HCT116 (cell line): ENCODE measurements at regions not wholly inside any gene's neighbourhood (a gene's known extent, or its start where the extent isn't known, plus 50 kb on each side); places are given as distances from the start of the nearest gene placed in this dataset.

Source experiments
- ATAC-seq: fragments of 200-7000 bp; cut with Tn5 transposase; 2 replicates; pipeline ENCODE4 v1.9.1; 2020; ENCODE audit warnings: mild to moderate bottlenecking, moderate library complexity
- BruUV-seq: library from RNA; stranded (reverse); fragments of 400-500 nt; replicated peaks from 2 replicates; lab custom pipeline; 2021; lab: Mats Ljungman, UMichigan
- CTCF ChIA-PET: fragments of 300-600 bp; sonication (Branson Sonifier 250); formaldehyde crosslinking; loops from one replicate; lab custom pipeline; 2021; ENCODE audit warnings: antibody characterized with exemption; lab: Charles Lee
- POLR2A ChIA-PET: fragments of 300-600, 350-600 bp; sonication (Branson Sonifier 250); formaldehyde crosslinking; loops from one replicate; lab custom pipeline; 2021; ENCODE audit warnings: antibody characterized with exemption; lab: Charles Lee
- RAD21 ChIA-PET, 2 experiments: fragments of 300-600 bp; sonication (Branson Sonifier 250); formaldehyde crosslinking; loops; one replicate each; lab custom pipeline; 2023; ENCODE audit warnings: low total read pairs in 2 of 2; ENCODE audit not compliant: uncharacterized antibody in 2 of 2, unreplicated experiment in 2 of 2, low non-redundant PET in 1 of 2; lab: Charles Lee
- DNase-seq: peaks from one replicate; pipeline ENCODE4 v3.0.0-alpha.2; 2010; ENCODE audit warnings: low read depth, low spot score
- H2AFZ ChIP-seq: fragments of 200-600 bp; shearing (Covaris generic), sonication (generic); 2 replicates; pipeline ENCODE4 v1.6.1; 2017; ENCODE audit warnings: low read depth, mixed run types, mixed read lengths, antibody characterized with exemption, low read length; ENCODE audit not compliant: poor library complexity, severe bottlenecking
- H3K27ac ChIP-seq: 2 replicates; pipeline ENCODE4 v1.5.1; 2012; ENCODE audit warnings: low read depth, low read length
- H3K27me3 ChIP-seq: fragments of 200-600 bp; sonication (generic); 2 replicates; pipeline ENCODE4 v1.6.1; 2016; ENCODE audit warnings: mixed run types, low read length, mixed read lengths; ENCODE audit not compliant: insufficient read depth
- H3K36me3 ChIP-seq, 2 experiments: fragments of 200-500 bp in 1 of 2; fragments of 200-600 bp in 1 of 2; sonication (Bioruptor generic) in 1 of 2; sonication (generic) in 1 of 2; 2 replicates each; pipeline versions ENCODE4 v1.5.1 to v1.6.1; 2014 to 2016; ENCODE audit warnings: low read length in 2 of 2, inconsistent platforms in 1 of 2, mixed read lengths in 1 of 2, mixed run types in 1 of 2; ENCODE audit not compliant: insufficient read depth in 2 of 2, control insufficient read depth in 1 of 2
- H3K4me1 ChIP-seq, 2 experiments: fragments of 200-600 bp in 1 of 2; sonication (generic) in 1 of 2; 2 replicates each; pipeline versions ENCODE4 v1.5.1 to v1.6.1; 2012 to 2017; ENCODE audit warnings: low read length in 2 of 2, inconsistent platforms in 1 of 2, mild to moderate bottlenecking in 1 of 2, mixed read lengths in 1 of 2, mixed run types in 1 of 2, moderate library complexity in 1 of 2; ENCODE audit not compliant: insufficient read depth in 2 of 2, control insufficient read depth in 1 of 2
- H3K4me2 ChIP-seq: fragments of 200-600 bp; sonication (generic); 2 replicates; pipeline ENCODE4 v1.6.1; 2017; ENCODE audit warnings: mixed run types, low read length, mixed read lengths
- H3K4me3 ChIP-seq, 2 experiments: fragments of 200-600 bp in 1 of 2; sonication (generic) in 1 of 2; replicated peaks in 1 of 2; 2 replicates each; pipeline ENCODE4 v1.5.1; 2011 to 2016; ENCODE audit warnings: low read length in 2 of 2, control low read depth in 1 of 2, low read depth in 1 of 2, mild to moderate bottlenecking in 1 of 2, mixed read lengths in 1 of 2, mixed run types in 1 of 2
- H3K79me2 ChIP-seq: fragments of 200-600 bp; sonication (generic); 2 replicates; pipeline ENCODE4 v1.6.1; 2017; ENCODE audit warnings: mild to moderate bottlenecking, mixed run types, low read length, moderate library complexity, mixed read lengths; ENCODE audit not compliant: insufficient read depth
- H3K9ac ChIP-seq: fragments of 200-600 bp; sonication (generic); 2 replicates; pipeline ENCODE4 v1.6.1; 2016; ENCODE audit warnings: low read length, mixed read lengths
- H3K9me2 ChIP-seq: fragments of 200-600 bp; sonication (generic), shearing (Covaris generic); 2 replicates; pipeline ENCODE4 v1.6.1; 2017; ENCODE audit warnings: mixed run types, mild to moderate bottlenecking, moderate library complexity; ENCODE audit not compliant: insufficient read depth
- H3K9me3 ChIP-seq, 2 experiments: fragments of 200-500 bp in 1 of 2; fragments of 200-600 bp in 1 of 2; sonication (Bioruptor generic) in 1 of 2; sonication (generic) in 1 of 2; 2 replicates each; pipeline ENCODE4 v1.6.1; 2014 to 2017; ENCODE audit warnings: low read length in 2 of 2, mixed read lengths in 2 of 2, inconsistent platforms in 1 of 2, low read depth in 1 of 2, mild to moderate bottlenecking in 1 of 2, mixed run types in 1 of 2, moderate library complexity in 1 of 2; ENCODE audit not compliant: control insufficient read depth in 1 of 2, insufficient read depth in 1 of 2
- H4K20me1 ChIP-seq: fragments of 200-600 bp; sonication (generic), shearing (Covaris generic); 2 replicates; pipeline ENCODE4 v1.6.1; 2017; ENCODE audit warnings: mixed run types, mild to moderate bottlenecking, moderate library complexity; ENCODE audit not compliant: insufficient read depth
- CBX3 ChIP-seq: IDR thresholded peaks from 2 replicates; pipeline ENCODE4 v1.6.1; 2012; ENCODE audit warnings: low read depth
- CEBPB ChIP-seq: IDR thresholded peaks from 2 replicates; pipeline ENCODE4 v1.6.1; 2012; ENCODE audit warnings: low read depth
- CTCF ChIP-seq, 3 experiments: fragments of 200-600 bp in 1 of 3; sonication (generic) in 1 of 3; IDR thresholded peaks in 2 of 3; conservative IDR thresholded peaks in 1 of 3; 2 replicates each; pipeline ENCODE4 v1.5.1; 2012 to 2017; ENCODE audit warnings: low read depth in 2 of 3, low read length in 2 of 3, antibody characterized with exemption in 1 of 3, borderline replicate concordance in 1 of 3, control low read depth in 1 of 3, mild to moderate bottlenecking in 1 of 3, mixed read lengths in 1 of 3, mixed run types in 1 of 3, moderate library complexity in 1 of 3; ENCODE audit not compliant: insufficient read depth in 1 of 3
- EZH2 ChIP-seq: fragments of 200-600 bp; sonication (generic); IDR thresholded peaks from 2 replicates; pipeline ENCODE4 v1.6.1; 2017; ENCODE audit warnings: antibody characterized with exemption, mixed run types
- EZH2phosphoT487 ChIP-seq: fragments of 200-600 bp; IDR thresholded peaks from 2 replicates; pipeline ENCODE4 v1.6.1; 2018; ENCODE audit warnings: antibody characterized with exemption, borderline replicate concordance
- FOSL1 ChIP-seq: IDR thresholded peaks from 2 replicates; pipeline ENCODE4 v1.6.1; 2012; ENCODE audit warnings: low read depth
- JUND ChIP-seq: IDR thresholded peaks from 2 replicates; pipeline ENCODE4 v1.6.1; 2012
- MAX ChIP-seq: IDR thresholded peaks from 2 replicates; pipeline ENCODE4 v1.6.1; 2012
- POLR2AphosphoS5 ChIP-seq: IDR thresholded peaks from 2 replicates; pipeline ENCODE4 v1.6.1; 2011; ENCODE audit warnings: mild to moderate bottlenecking, low read depth, low read length, moderate library complexity
- REST ChIP-seq: IDR thresholded peaks from 2 replicates; pipeline ENCODE4 v1.6.1; 2012; ENCODE audit warnings: low read depth
- TCF7L2 ChIP-seq: IDR thresholded peaks from 2 replicates; pipeline ENCODE4 v1.7.0; 2011; ENCODE audit warnings: borderline replicate concordance, inconsistent platforms; ENCODE audit not compliant: insufficient read depth, insufficient read length; ENCODE audit errors: extremely low read depth
- ZNF274 ChIP-seq: fragments of 200-500 bp; sonication (Bioruptor generic); IDR thresholded peaks from 2 replicates; pipeline ENCODE4 v1.6.1; 2014; ENCODE audit warnings: mild to moderate bottlenecking, low read depth, low read length, inconsistent platforms
- intact Hi-C: fragments of 100-400 bp; cut with micrococcal nuclease; formaldehyde crosslinking; loops from 2 replicates; pipeline ENCODE4 v1.10.0; 2022

- no peak for ATAC-seq
- no peaks in the 10 kb centered on the region for H3K9me3 ChIP-seq
- no peak for TF ChIP-seq TCF7L2
- TF ChIP-seq JUND = no peak
- no peak for TF ChIP-seq CEBPB
- no peak for TF ChIP-seq REST
- no peak for TF ChIP-seq CBX3
- TF ChIP-seq EZH2phosphoT487 = no peak
- no peak for TF ChIP-seq EZH2
- no peak for TF ChIP-seq MAX
- no peak for TF ChIP-seq FOSL1
- TF ChIP-seq ZNF274 = no peak
- no peak for TF ChIP-seq POLR2AphosphoS5
- no peak for TF ChIP-seq CTCF (IDR thresholded peaks at IDR 0.05 in 2 of 3, conservative IDR thresholded peaks at IDR 0.05 in 1 of 3; ENCODE audit: borderline replicate concordance in 1 of 3, insufficient read depth in 1 of 3, low read depth in 2 of 3, low read length in 2 of 3)
- H3K27me3 ChIP-seq = no peaks in the 10 kb centered on the region
- ChIA-PET CTCF (no interaction called here), POLR2A (no interaction called here), RAD21 (no interaction called here)
- no peak overlapping the region for H3K27ac ChIP-seq
- no peak for DNase-seq
- H3K9me2 ChIP-seq = no peaks in the 10 kb centered on the region
- no peak overlapping the region for H3K9ac ChIP-seq
- H3K36me3 ChIP-seq = peaks cover 0 to 7% of the 10 kb centered on the region in 2 experiments; a peak in 1 of 4 replicates
- no peaks in the 10 kb centered on the region for H3K79me2 ChIP-seq
- H3K4me1 ChIP-seq = no peaks in the 10 kb centered on the region
- BruUV-seq = no TSS peak
- intact Hi-C loops = no loop called here
- H3K4me2 ChIP-seq = no peak overlapping the region
- H2AFZ ChIP-seq = no peak overlapping the region
- H4K20me1 ChIP-seq = no peaks in the 10 kb centered on the region
- H3K4me3 ChIP-seq = no peak overlapping the region
Observed at GRCh38 chr6:144536079-144536478, 250.9 kb downstream of the UTRN start.
